ENCODE measurements at regions not wholly inside any gene's neighbourhood (a gene's known extent, or its start where the extent isn't known, plus 50 kb on each side); places are given as distances from the start of the nearest gene placed in this dataset.

GRCh38 chr7:19491371-19491770, 217.5 kb downstream of the POLR1F start:
- Histone ChIP-seq H3K9me3 (ENCODE audit: control insufficient read depth, low read depth, low read length) (no peaks in the 10 kb centered on the region), H3K23ac (ENCODE audit: insufficient read length, low read depth, low read length) (no peak overlapping the region), H3K27ac (ENCODE audit: insufficient read length, low read depth, low read length) (no peak overlapping the region), H2BK12ac (ENCODE audit: insufficient read length, low read depth, low read length) (no peak overlapping the region), H4K91ac (ENCODE audit: insufficient read length, low read depth, low read length) (no peak overlapping the region), H4K5ac (ENCODE audit: insufficient read length, low read depth, low read length) (no peak overlapping the region), H3K56ac (ENCODE audit: insufficient read length, low read depth, low read length) (no peak overlapping the region), H2BK20ac (ENCODE audit: low read depth, low read length, poor library complexity, severe bottlenecking) (no peak overlapping the region), H3K4ac (ENCODE audit: low read depth, low read length) (no peak overlapping the region), H2AK5ac (ENCODE audit: insufficient read length, low read length) (no peak overlapping the region), H2BK120ac (ENCODE audit: low read depth, low read length, poor library complexity, severe bottlenecking) (no peak overlapping the region), H2AFZ (ENCODE audit: low read length) (no peak overlapping the region), H4K20me1 (ENCODE audit: control insufficient read depth, insufficient read depth, insufficient read length) (no peaks in the 10 kb centered on the region), H3K14ac (ENCODE audit: insufficient read depth, low read length) (no peak overlapping the region), H3K79me1 (ENCODE audit: insufficient read depth, low read depth, low read length, poor library complexity, severe bottlenecking) (no peaks in the 10 kb centered on the region), H3T11ph (ENCODE audit: low read length) (no peak overlapping the region), H3K9ac (ENCODE audit: extremely low read depth, insufficient read length, low read length) (no peak overlapping the region), H4K8ac (replicated peaks; ENCODE audit: insufficient read length, low read depth, low read length) (no peak overlapping the region), H2BK15ac (ENCODE audit: low read depth, low read length) (no peak overlapping the region), H3K27me3 (ENCODE audit: insufficient read depth, low read length) (no peaks in the 10 kb centered on the region), H3K23me2 (ENCODE audit: insufficient read length, low read depth, low read length, poor library complexity, severe bottlenecking) (no peaks in the 10 kb centered on the region), H3K4me1 (ENCODE audit: insufficient read depth, low read length) (no peaks in the 10 kb centered on the region), H3K4me2 (ENCODE audit: insufficient read depth, insufficient read length, low read length) (no peak overlapping the region), H3K79me2 (ENCODE audit: insufficient read depth, low read length) (no peaks in the 10 kb centered on the region), H3K18ac (ENCODE audit: insufficient read length, low read depth, low read length) (no peak overlapping the region), H2BK5ac (ENCODE audit: insufficient read length, low read length) (no peak overlapping the region)
- no CpG with 5 or more reads among the region's 5 CpGs for WGBS (ENCODE audit: extremely low coverage, insufficient read length, low lambda C conversion rate)
- DNase-seq: no peak
- Mint-ChIP-seq H3K27ac (0 out of 7 replicates have a peak overlapping the region, but pooled peaks of 1 of the 3 experiments have one; percentile 44), H3K9me3 (peaks cover 0 to 2% of the 10 kb centered on the region in 2 experiments; a peak in 2 of 5 replicates), H3K36me3 (ENCODE audit: insufficient read depth in 1 of 3, low read depth in 3 of 3) (no peaks in the 10 kb centered on the region; a peak in 1 of 7 replicates), H3K4me1 (no peaks in the 10 kb centered on the region), H3K27me3 (ENCODE audit: low read depth) (no peaks in the 10 kb centered on the region), H3K4me3 (no peak overlapping the region)
- TF ChIP-seq, protein P1, sequence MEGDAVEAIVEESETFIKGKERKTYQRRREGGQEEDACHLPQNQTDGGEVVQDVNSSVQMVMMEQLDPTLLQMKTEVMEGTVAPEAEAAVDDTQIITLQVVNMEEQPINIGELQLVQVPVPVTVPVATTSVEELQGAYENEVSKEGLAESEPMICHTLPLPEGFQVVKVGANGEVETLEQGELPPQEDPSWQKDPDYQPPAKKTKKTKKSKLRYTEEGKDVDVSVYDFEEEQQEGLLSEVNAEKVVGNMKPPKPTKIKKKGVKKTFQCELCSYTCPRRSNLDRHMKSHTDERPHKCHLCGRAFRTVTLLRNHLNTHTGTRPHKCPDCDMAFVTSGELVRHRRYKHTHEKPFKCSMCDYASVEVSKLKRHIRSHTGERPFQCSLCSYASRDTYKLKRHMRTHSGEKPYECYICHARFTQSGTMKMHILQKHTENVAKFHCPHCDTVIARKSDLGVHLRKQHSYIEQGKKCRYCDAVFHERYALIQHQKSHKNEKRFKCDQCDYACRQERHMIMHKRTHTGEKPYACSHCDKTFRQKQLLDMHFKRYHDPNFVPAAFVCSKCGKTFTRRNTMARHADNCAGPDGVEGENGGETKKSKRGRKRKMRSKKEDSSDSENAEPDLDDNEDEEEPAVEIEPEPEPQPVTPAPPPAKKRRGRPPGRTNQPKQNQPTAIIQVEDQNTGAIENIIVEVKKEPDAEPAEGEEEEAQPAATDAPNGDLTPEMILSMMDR (conservative IDR thresholded peaks at IDR 0.05): no peak
